ENCODE measurements at regions not wholly inside any gene's neighbourhood (a gene's known extent, or its start where the extent isn't known, plus 50 kb on each side); places are given as distances from the start of the nearest gene placed in this dataset.

DNA sequence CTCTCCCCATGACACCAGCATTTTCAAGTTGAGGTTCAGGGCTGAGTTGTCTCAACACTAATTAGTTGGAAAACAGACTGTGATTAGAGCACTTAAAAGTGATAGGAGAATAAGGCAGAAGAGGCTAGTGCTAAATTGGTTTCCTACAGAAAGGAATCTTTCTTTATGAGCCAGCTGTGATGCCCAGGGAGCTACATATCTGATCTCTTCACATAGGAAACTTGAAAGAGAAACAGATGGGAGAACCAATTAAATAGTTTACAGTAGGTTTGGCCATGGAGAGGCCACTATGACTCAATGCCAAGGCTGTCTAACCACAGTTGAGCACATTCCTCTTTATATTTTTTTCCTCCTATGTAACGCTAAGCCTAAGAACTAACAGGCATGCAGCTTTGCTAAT, 418.3 kb upstream of the CYRIA start:
- TF ChIP-seq POLR2A (IDR thresholded peaks at IDR 0.05) (no peak), CTCF (IDR thresholded peaks at IDR 0.05) (no peak)

Data from esophagus squamous epithelium (tissue), 4 donors.